SK-N-SH treated with all-trans-retinoic acid at 6 μM for 48 hours (cell line): ENCODE measurements at regions not wholly inside any gene's neighbourhood (a gene's known extent, or its start where the extent isn't known, plus 50 kb on each side); places are given as distances from the start of the nearest gene placed in this dataset.

ENCODE experiments used
- ESRRG ChIP-seq: fragments of 250-450 bp; sonication (Bioruptor Pico); IDR thresholded peaks from 2 replicates; pipeline ENCODE4 v1.6.1; 2021; ENCODE audit warnings: mild to moderate bottlenecking
- OSR1 ChIP-seq: fragments of 250-450 bp; sonication (Bioruptor Pico); IDR thresholded peaks from 2 replicates; pipeline ENCODE4 v1.8.0; 2022; ENCODE audit warnings: moderate library complexity, mild to moderate bottlenecking, inconsistent platforms
- RARB ChIP-seq: fragments of 250-450 bp; sonication (Bioruptor Pico); IDR thresholded peaks from 2 replicates; pipeline ENCODE4 v1.8.0; 2021; ENCODE audit warnings: mild to moderate bottlenecking, moderate library complexity
- TOX ChIP-seq: fragments of 250-450 bp; sonication (Bioruptor Pico); IDR thresholded peaks from 2 replicates; pipeline ENCODE4 v1.8.0; 2021; ENCODE audit warnings: mild to moderate bottlenecking, moderate library complexity, borderline replicate concordance
- ZFP30 ChIP-seq: fragments of 450-650 bp; formaldehyde crosslinking; IDR thresholded peaks from 2 replicates; pipeline ENCODE4 v1.5.0; 2022; ENCODE audit warnings: mild to moderate bottlenecking, moderate library complexity
- ZNF565 ChIP-seq: fragments of 450-650 bp; formaldehyde crosslinking; conservative IDR thresholded peaks from 2 replicates; pipeline ENCODE4 v1.5.0; 2020; ENCODE audit warnings: low read depth, mild to moderate bottlenecking, moderate library complexity
- TF ChIP-seq, protein P1 (sequence below): fragments of 250-450 bp; sonication (Bioruptor Pico); IDR thresholded peaks from 2 replicates; pipeline ENCODE4 v1.8.0; 2020; ENCODE audit warnings: mild to moderate bottlenecking, moderate library complexity, borderline replicate concordance
- TF ChIP-seq, protein P2 (sequence below): fragments of 250-450 bp; sonication (Bioruptor Pico); IDR thresholded peaks from 2 replicates; pipeline ENCODE4 v1.8.0; 2021; ENCODE audit warnings: low read depth, mild to moderate bottlenecking, moderate library complexity, borderline replicate concordance

DNA sequence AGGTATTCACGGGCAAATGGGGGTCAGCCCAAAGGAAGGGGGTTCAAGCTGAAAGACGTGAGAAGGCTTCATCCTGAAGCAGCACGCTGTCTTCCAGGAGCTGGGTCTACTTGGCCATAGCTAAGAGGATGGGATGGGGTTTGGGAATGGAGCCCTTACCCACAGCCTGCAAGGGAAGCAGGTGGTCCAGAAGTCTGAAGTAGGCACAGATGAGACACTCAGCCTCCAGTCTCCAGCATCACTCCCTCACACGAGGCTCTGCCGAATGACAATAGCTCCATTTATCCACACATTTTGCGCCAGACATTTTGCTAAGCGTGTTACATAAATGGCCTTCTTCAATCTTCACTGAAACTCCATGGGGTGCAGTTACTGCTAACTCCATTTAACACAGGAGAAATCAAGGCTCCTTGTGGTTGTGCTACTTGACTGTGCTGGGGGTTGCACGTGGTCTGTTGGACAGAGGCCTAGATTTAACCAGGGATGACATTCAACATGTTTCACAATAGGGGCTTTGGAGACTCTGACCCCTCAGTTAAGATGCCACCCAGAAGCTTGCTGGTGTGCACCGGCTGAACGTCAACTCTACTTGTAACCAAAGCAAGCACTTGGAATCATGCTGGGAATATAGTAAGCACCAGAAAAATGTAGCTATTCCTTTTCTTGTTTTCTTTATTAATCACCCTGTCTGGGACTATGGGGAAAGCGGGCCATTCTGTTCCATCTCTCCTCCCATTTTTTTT is 85.3 kb downstream of the FAM241B start:
- TF ChIP-seq RARB (CRISPR knock-in tag) (no peak), TOX (CRISPR knock-in tag) (no peak), ZNF565 (no peak), ESRRG (CRISPR knock-in tag) (no peak), ZFP30 (CRISPR knock-in tag) (no peak), OSR1 (CRISPR knock-in tag) (no peak)
- TF ChIP-seq, protein P1, sequence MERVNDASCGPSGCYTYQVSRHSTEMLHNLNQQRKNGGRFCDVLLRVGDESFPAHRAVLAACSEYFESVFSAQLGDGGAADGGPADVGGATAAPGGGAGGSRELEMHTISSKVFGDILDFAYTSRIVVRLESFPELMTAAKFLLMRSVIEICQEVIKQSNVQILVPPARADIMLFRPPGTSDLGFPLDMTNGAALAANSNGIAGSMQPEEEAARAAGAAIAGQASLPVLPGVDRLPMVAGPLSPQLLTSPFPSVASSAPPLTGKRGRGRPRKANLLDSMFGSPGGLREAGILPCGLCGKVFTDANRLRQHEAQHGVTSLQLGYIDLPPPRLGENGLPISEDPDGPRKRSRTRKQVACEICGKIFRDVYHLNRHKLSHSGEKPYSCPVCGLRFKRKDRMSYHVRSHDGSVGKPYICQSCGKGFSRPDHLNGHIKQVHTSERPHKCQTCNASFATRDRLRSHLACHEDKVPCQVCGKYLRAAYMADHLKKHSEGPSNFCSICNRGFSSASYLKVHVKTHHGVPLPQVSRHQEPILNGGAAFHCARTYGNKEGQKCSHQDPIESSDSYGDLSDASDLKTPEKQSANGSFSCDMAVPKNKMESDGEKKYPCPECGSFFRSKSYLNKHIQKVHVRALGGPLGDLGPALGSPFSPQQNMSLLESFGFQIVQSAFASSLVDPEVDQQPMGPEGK (CRISPR knock-in tag): no peak
- TF ChIP-seq, protein P2, sequence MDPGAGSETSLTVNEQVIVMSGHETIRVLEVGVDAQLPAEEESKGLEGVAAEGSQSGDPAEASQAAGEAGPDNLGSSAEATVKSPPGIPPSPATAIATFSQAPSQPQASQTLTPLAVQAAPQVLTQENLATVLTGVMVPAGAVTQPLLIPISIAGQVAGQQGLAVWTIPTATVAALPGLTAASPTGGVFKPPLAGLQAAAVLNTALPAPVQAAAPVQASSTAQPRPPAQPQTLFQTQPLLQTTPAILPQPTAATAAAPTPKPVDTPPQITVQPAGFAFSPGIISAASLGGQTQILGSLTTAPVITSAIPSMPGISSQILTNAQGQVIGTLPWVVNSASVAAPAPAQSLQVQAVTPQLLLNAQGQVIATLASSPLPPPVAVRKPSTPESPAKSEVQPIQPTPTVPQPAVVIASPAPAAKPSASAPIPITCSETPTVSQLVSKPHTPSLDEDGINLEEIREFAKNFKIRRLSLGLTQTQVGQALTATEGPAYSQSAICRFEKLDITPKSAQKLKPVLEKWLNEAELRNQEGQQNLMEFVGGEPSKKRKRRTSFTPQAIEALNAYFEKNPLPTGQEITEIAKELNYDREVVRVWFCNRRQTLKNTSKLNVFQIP: no peak
